SJCRH30 (cell line): ENCODE measurements at regions not wholly inside any gene's neighbourhood (a gene's known extent, or its start where the extent isn't known, plus 50 kb on each side); places are given as distances from the start of the nearest gene placed in this dataset.
A peak's percentile ranks its signal among the peaks of the same experiment; 100 is the strongest.

Source experiments
- DNase-seq, 2 experiments: peaks; one replicate each; pipeline ENCODE4 v3.0.0-alpha.2; 2015 to 2020
- H3K27ac ChIP-seq: fragments of 250-450 bp; sonication (Bioruptor Pico); 2 replicates; pipeline ENCODE4 v1.5.1; 2020; ENCODE audit warnings: mild to moderate bottlenecking, moderate library complexity
- H3K27me3 ChIP-seq: fragments of 250-450 bp; sonication (Bioruptor Pico); 2 replicates; pipeline ENCODE4 v1.5.1; 2020; ENCODE audit warnings: mild to moderate bottlenecking, moderate library complexity
- H3K36me3 ChIP-seq: fragments of 250-450 bp; sonication (Bioruptor Pico); 2 replicates; pipeline ENCODE4 v1.5.1; 2020; ENCODE audit warnings: mild to moderate bottlenecking, moderate library complexity
- H3K4me1 ChIP-seq: fragments of 250-450 bp; sonication (Bioruptor Pico); 2 replicates; pipeline ENCODE4 v1.5.1; 2020; ENCODE audit warnings: mild to moderate bottlenecking, moderate library complexity
- H3K4me3 ChIP-seq: fragments of 250-450 bp; sonication (Bioruptor Pico); 2 replicates; pipeline ENCODE4 v1.5.1; 2020; ENCODE audit warnings: mild to moderate bottlenecking, moderate library complexity
- H3K9me3 ChIP-seq: fragments of 250-450 bp; sonication (Bioruptor Pico); replicated peaks from 2 replicates; pipeline ENCODE4 v1.5.1; 2020; ENCODE audit warnings: mild to moderate bottlenecking, moderate library complexity

- Histone ChIP-seq H3K36me3 (no peaks in the 10 kb centered on the region), H3K4me1 (peaks cover 17% of the 10 kb centered on the region), H3K27me3 (no peaks in the 10 kb centered on the region), H3K27ac (peak overlapping the region; percentile 36), H3K9me3 (no peaks in the 10 kb centered on the region), H3K4me3 (0 out of 2 replicates have a peak overlapping the region, but pooled peaks have one; percentile 11)
- DNase-seq, result peak; percentile 29 to 56
Measured at GRCh38 chr13:80141123-80141849, 199.6 kb downstream of the SPRY2 start.

GRCh38 chr13:80140685-80141084 is 200.2 kb downstream of the SPRY2 start:
- H3K4me3 ChIP-seq, result no peak overlapping the region
- no peaks in the 10 kb centered on the region for H3K9me3 ChIP-seq
- H3K27me3 ChIP-seq, result no peaks in the 10 kb centered on the region
- H3K36me3 ChIP-seq, result no peaks in the 10 kb centered on the region
- no peak for DNase-seq
- H3K27ac ChIP-seq, result peak overlapping the region; percentile 36
- peaks cover 17% of the 10 kb centered on the region for H3K4me1 ChIP-seq

GRCh38 chr13:80139196-80139595 is 201.7 kb downstream of the SPRY2 start:
- no peak for DNase-seq
- Histone ChIP-seq H3K4me3 (no peak overlapping the region), H3K9me3 (no peaks in the 10 kb centered on the region), H3K27ac (no peak overlapping the region), H3K4me1 (peaks cover 13% of the 10 kb centered on the region), H3K36me3 (no peaks in the 10 kb centered on the region), H3K27me3 (no peaks in the 10 kb centered on the region)

DNA sequence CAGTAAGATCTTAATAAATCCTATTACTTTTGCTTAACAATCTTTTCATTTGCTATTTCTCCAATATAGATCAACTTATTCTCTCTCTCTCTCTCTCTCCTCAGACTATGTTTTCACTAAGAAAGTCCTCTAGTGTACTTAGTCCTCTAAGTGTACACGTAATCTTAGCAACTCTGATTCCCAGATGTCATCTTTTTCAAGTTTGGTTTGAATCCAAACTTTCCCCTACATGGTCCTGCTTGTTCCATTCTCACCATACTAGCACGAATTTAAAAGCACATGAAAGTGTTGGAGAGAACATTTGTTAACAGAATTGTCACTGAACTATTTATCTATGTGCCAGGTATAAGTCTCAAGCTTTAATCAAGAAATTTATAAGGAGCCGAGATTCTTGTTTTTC is 202.9 kb downstream of the SPRY2 start:
- no peaks in the 10 kb centered on the region for H3K36me3 ChIP-seq
- H3K4me1 ChIP-seq, result peaks cover 17% of the 10 kb centered on the region
- no peak for DNase-seq
- no peak overlapping the region for H3K4me3 ChIP-seq
- H3K27me3 ChIP-seq, result no peaks in the 10 kb centered on the region
- no peaks in the 10 kb centered on the region for H3K9me3 ChIP-seq
- no peak overlapping the region for H3K27ac ChIP-seq

GRCh38 chr13:80134346-80134745 is 206.6 kb downstream of the SPRY2 start:
- H3K4me1 ChIP-seq, result peaks cover 16% of the 10 kb centered on the region
- no peaks in the 10 kb centered on the region for H3K27me3 ChIP-seq
- no peak overlapping the region for H3K4me3 ChIP-seq
- no peaks in the 10 kb centered on the region for H3K36me3 ChIP-seq
- no peak overlapping the region for H3K27ac ChIP-seq
- no peaks in the 10 kb centered on the region for H3K9me3 ChIP-seq
- no peak for DNase-seq

DNA sequence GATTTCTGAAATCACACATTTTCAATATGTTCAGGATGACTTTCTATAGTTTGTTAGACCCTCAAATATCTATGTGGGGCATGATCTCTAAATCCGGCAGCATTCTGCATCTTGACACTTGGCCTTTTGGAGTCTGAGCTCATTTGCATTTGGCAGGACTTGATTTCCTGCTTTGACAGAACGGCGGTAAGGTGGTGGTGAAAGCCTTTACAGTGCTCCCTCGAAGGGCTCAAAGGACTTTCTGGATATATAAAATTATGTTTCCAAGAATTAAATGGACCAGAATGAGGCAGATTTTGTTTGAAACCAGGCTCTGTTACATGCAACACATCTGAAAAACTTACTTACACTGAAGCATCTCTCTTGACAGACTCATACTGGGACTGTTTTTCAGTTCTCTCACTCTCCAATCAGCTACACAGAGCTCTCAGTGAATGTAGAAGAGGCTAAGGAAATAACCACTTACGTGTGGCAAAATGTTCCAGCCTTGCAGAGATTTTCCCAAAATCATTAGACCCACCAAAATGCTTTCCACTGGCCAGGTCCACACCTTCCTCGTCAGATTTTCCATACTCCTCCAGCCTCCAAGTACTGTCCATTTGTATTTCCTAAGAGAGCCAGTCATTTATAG is 207.2 kb downstream of the SPRY2 start:
- Histone ChIP-seq H3K36me3 (no peaks in the 10 kb centered on the region), H3K4me1 (peaks cover 16% of the 10 kb centered on the region), H3K27me3 (no peaks in the 10 kb centered on the region), H3K27ac (no peak overlapping the region; the same call in 1 of the 2 replicates), H3K9me3 (no peaks in the 10 kb centered on the region), H3K4me3 (peak overlapping the region; percentile 47; the same call in 1 of the 2 replicates)
- no peak for DNase-seq

- H3K4me3 ChIP-seq, result peak overlapping the region; percentile 47
- H3K4me1 ChIP-seq, result peaks cover 16% of the 10 kb centered on the region
- no peaks in the 10 kb centered on the region for H3K36me3 ChIP-seq
- H3K27me3 ChIP-seq, result no peaks in the 10 kb centered on the region
- peak; percentile 60 to 81 for DNase-seq
- H3K27ac ChIP-seq, result peak overlapping the region; percentile 57
- no peaks in the 10 kb centered on the region for H3K9me3 ChIP-seq
Measured at GRCh38 chr13:80132741-80133601, 208.0 kb downstream of the SPRY2 start.

GRCh38 chr13:80131204-80131603 is 209.7 kb downstream of the SPRY2 start:
- DNase-seq, result peak; percentile 80 to 86
- Histone ChIP-seq H3K4me3 (peak overlapping the region; percentile 47), H3K36me3 (no peaks in the 10 kb centered on the region), H3K4me1 (peaks cover 16% of the 10 kb centered on the region), H3K27ac (peak overlapping the region; percentile 57), H3K27me3 (no peaks in the 10 kb centered on the region), H3K9me3 (no peaks in the 10 kb centered on the region)

- H3K4me3 ChIP-seq, result no peak overlapping the region
- no peaks in the 10 kb centered on the region for H3K27me3 ChIP-seq
- H3K9me3 ChIP-seq, result no peaks in the 10 kb centered on the region
- no peaks in the 10 kb centered on the region for H3K36me3 ChIP-seq
- H3K27ac ChIP-seq, result no peak overlapping the region
- no peak for DNase-seq
- peaks cover 5% of the 10 kb centered on the region for H3K4me1 ChIP-seq
Measured at GRCh38 chr13:80126389-80127068, 214.4 kb downstream of the SPRY2 start.

DNA sequence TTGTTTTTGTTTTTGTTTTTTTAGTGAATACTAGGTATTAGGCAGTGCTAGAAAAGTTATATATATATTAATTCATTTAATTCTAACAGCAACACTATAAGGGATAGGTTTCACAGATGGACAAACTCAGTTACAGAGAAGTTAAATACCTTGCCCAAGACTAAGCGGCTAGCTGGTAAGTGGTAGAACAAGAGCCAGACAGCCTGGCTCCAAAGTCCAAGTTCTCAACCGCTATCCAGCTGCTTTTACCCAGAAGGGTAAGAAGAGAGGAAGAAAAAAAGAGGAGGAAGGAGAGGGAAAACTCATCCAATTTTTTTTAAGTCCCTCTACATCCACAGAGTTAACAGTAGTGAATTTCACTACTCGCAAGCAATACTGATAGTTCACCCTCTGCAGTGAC is 217.0 kb downstream of the SPRY2 start:
- no peaks in the 10 kb centered on the region for H3K27me3 ChIP-seq
- no peak overlapping the region for H3K27ac ChIP-seq

GRCh38 chr13:80121038-80121437 is 219.9 kb downstream of the SPRY2 start:
- H3K9me3 ChIP-seq, result no peaks in the 10 kb centered on the region; the same call in 1 of the 2 replicates
- no peaks in the 10 kb centered on the region for H3K36me3 ChIP-seq
- no peak for DNase-seq
- no peaks in the 10 kb centered on the region for H3K4me1 ChIP-seq
- H3K27ac ChIP-seq, result no peak overlapping the region
- no peaks in the 10 kb centered on the region for H3K27me3 ChIP-seq
- no peak overlapping the region for H3K4me3 ChIP-seq

More for the DNA sequence above, 217.0 kb downstream of the SPRY2 start:
- DNase-seq, result no peak
- H3K9me3 ChIP-seq, result no peaks in the 10 kb centered on the region; the same call in 1 of the 2 replicates
- H3K4me1 ChIP-seq, result no peaks in the 10 kb centered on the region
- H3K4me3 ChIP-seq, result no peak overlapping the region
- no peaks in the 10 kb centered on the region for H3K36me3 ChIP-seq

GRCh38 chr13:80118506-80118905 is 222.4 kb downstream of the SPRY2 start:
- no peak overlapping the region for H3K27ac ChIP-seq
- no peaks in the 10 kb centered on the region for H3K36me3 ChIP-seq
- no peak for DNase-seq
- no peaks in the 10 kb centered on the region for H3K4me1 ChIP-seq
- no peaks in the 10 kb centered on the region for H3K27me3 ChIP-seq
- H3K9me3 ChIP-seq, result no peaks in the 10 kb centered on the region; the same call in 1 of the 2 replicates
- H3K4me3 ChIP-seq, result no peak overlapping the region

GRCh38 chr13:80118099-80118498 is 222.8 kb downstream of the SPRY2 start:
- Histone ChIP-seq H3K27ac (no peak overlapping the region), H3K27me3 (no peaks in the 10 kb centered on the region), H3K9me3 (no peaks in the 10 kb centered on the region; the same call in 1 of the 2 replicates)

GRCh38 chr13:80117515-80117914 is 223.4 kb downstream of the SPRY2 start:
- Histone ChIP-seq H3K4me3 (no peak overlapping the region), H3K4me1 (no peaks in the 10 kb centered on the region), H3K9me3 (no peaks in the 10 kb centered on the region; the same call in 1 of the 2 replicates), H3K27me3 (no peaks in the 10 kb centered on the region), H3K27ac (no peak overlapping the region), H3K36me3 (no peaks in the 10 kb centered on the region)
- DNase-seq, result no peak

More at GRCh38 chr13:80118099-80118498, 222.8 kb downstream of the SPRY2 start:
- Histone ChIP-seq H3K36me3 (no peaks in the 10 kb centered on the region), H3K4me3 (no peak overlapping the region), H3K4me1 (no peaks in the 10 kb centered on the region)
- no peak for DNase-seq
